ENCODE measurements at regions not wholly inside any gene's neighbourhood (a gene's known extent, or its start where the extent isn't known, plus 50 kb on each side); places are given as distances from the start of the nearest gene placed in this dataset.

DNA sequence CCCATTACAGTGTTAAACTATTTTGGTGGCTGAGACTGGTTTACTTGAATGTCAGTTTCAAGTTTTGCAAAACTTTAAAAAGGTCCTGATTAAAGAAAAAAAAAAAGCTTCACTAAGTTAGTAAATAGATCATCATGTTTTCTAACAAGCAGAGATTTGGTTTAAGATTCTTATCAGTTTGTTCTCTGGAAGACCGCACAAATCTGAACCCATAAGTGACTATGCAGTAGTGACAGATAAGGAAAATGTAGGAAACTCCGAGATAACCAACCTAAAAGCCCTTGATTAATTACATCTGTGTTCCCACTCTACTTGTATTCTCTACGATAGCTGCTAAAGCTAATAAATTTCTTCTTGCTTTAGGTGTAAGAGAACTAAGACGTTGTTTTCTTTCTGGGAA, 1799.8 kb upstream of the ADGRL3 start (continued):
- TF ChIP-seq E2F4 (CRISPR knock-in tag; IDR thresholded peaks at IDR 0.05; ENCODE audit: borderline replicate concordance, low read depth) (no peak), MXD4 (CRISPR knock-in tag; IDR thresholded peaks at IDR 0.05; ENCODE audit: borderline replicate concordance) (no peak), NFATC4 (CRISPR knock-in tag; IDR thresholded peaks at IDR 0.05) (no peak), USF2 (CRISPR knock-in tag; IDR thresholded peaks at IDR 0.05) (no peak), MLX (CRISPR knock-in tag; IDR thresholded peaks at IDR 0.05) (no peak)

- peaks cover 26% of the 10 kb centered on the region for H3K9me3 Mint-ChIP-seq
- H3K36me3 Mint-ChIP-seq: peaks cover 9% of the 10 kb centered on the region
- DNase-seq (ENCODE audit: low spot score) (no peak), ATAC-seq (no peak)
- ChIA-PET CTCF (no interaction called here), POLR2A (no interaction called here)
- H3K27ac Mint-ChIP-seq: no peak overlapping the region
- H3K27me3 Mint-ChIP-seq (ENCODE audit: low read depth): no peaks in the 10 kb centered on the region
- no peak for TF ChIP-seq GABPB1 (CRISPR knock-in tag; IDR thresholded peaks at IDR 0.05)
- no peak for TF ChIP-seq USF1 (CRISPR knock-in tag; IDR thresholded peaks at IDR 0.05)
- no peak for TF ChIP-seq ZNF317 (CRISPR knock-in tag; IDR thresholded peaks at IDR 0.05; ENCODE audit: borderline replicate concordance, low read depth)
- no peak for TF ChIP-seq NFATC4 (CRISPR knock-in tag; IDR thresholded peaks at IDR 0.05)
- no peak for TF ChIP-seq SMAD4 (CRISPR knock-in tag; IDR thresholded peaks at IDR 0.05)
- no peak for TF ChIP-seq GTF2I (CRISPR knock-in tag; conservative IDR thresholded peaks at IDR 0.05)
- no peaks in the 10 kb centered on the region for H3K4me1 Mint-ChIP-seq
- H3K4me3 Mint-ChIP-seq: no peak overlapping the region
Observed at GRCh38 chr4:59409647-59410046, 1790.5 kb upstream of the ADGRL3 start.

- Mint-ChIP-seq H3K27me3 (ENCODE audit: low read depth) (no peaks in the 10 kb centered on the region; the same call in 1 of the 2 replicates), H3K4me1 (no peaks in the 10 kb centered on the region), H3K9me3 (peaks cover 32% of the 10 kb centered on the region), H3K36me3 (peaks cover 11% of the 10 kb centered on the region), H3K27ac (no peak overlapping the region), H3K4me3 (no peak overlapping the region)
- CTCF ChIA-PET: no interaction called here
- no peak for DNase-seq (ENCODE audit: low spot score)
- POLR2A ChIA-PET: no interaction called here
- ATAC-seq: no peak
- TF ChIP-seq ETV6 (CRISPR knock-in tag; IDR thresholded peaks at IDR 0.05): no peak
- TF ChIP-seq USF2 (CRISPR knock-in tag; IDR thresholded peaks at IDR 0.05): no peak
- no peak for TF ChIP-seq SMAD4 (CRISPR knock-in tag; IDR thresholded peaks at IDR 0.05)
- no peak for TF ChIP-seq ZSCAN18 (CRISPR knock-in tag; IDR thresholded peaks at IDR 0.05)
- TF ChIP-seq MYBL2 (CRISPR knock-in tag; IDR thresholded peaks at IDR 0.05): no peak
- TF ChIP-seq TEAD4 (CRISPR knock-in tag; IDR thresholded peaks at IDR 0.05): no peak
- no peak for TF ChIP-seq SMAD3 (CRISPR knock-in tag; IDR thresholded peaks at IDR 0.05; ENCODE audit: borderline replicate concordance)
- TF ChIP-seq MXD4 (CRISPR knock-in tag; IDR thresholded peaks at IDR 0.05; ENCODE audit: borderline replicate concordance): no peak
- no peak for TF ChIP-seq ZNF425 (CRISPR knock-in tag; conservative IDR thresholded peaks at IDR 0.05)
- no peak for TF ChIP-seq IRF1 (CRISPR knock-in tag; IDR thresholded peaks at IDR 0.05)
- no peak for TF ChIP-seq TEAD1 (CRISPR knock-in tag; IDR thresholded peaks at IDR 0.05)
- TF ChIP-seq KAT7 (CRISPR knock-in tag; IDR thresholded peaks at IDR 0.05; ENCODE audit: borderline replicate concordance): no peak
- no peak for TF ChIP-seq FOXP4 (CRISPR knock-in tag; IDR thresholded peaks at IDR 0.05)
- no peak for TF ChIP-seq MLX (CRISPR knock-in tag; IDR thresholded peaks at IDR 0.05)
- no peak for TF ChIP-seq CREM (CRISPR knock-in tag; IDR thresholded peaks at IDR 0.05)
Observed at GRCh38 chr4:59412739-59413138, 1787.4 kb upstream of the ADGRL3 start.

All from WTC11 (cell line).